GM12878 (cell line): ENCODE measurements at regions not wholly inside any gene's neighbourhood (a gene's known extent, or its start where the extent isn't known, plus 50 kb on each side); places are given as distances from the start of the nearest gene placed in this dataset.

Source experiments
- ATAC-seq: fragments of 200-7000 bp; cut with Tn5 transposase; 3 replicates; pipeline ENCODE4 v1.9.1; 2020; ENCODE audit warnings: mild to moderate bottlenecking, moderate library complexity
- BruUV-seq: library from RNA; stranded (reverse); fragments of 400-500 nt; replicated peaks from 2 replicates; lab custom pipeline; 2021; lab: Mats Ljungman, UMichigan
- CTCF ChIA-PET: fragments of 300-600 bp; sonication (Branson Sonifier 250); formaldehyde crosslinking; extraction: SDS; loops from one replicate; lab custom pipeline; 2021; ENCODE audit warnings: inconsistent platforms; lab: Yijun Ruan, JAX
- POLR2A ChIA-PET: fragments of 350-600 bp; formaldehyde crosslinking; extraction: SDS; loops from one replicate; lab custom pipeline; 2021; ENCODE audit warnings: inconsistent platforms; lab: Charles Lee
- RAD21 ChIA-PET: fragments of 300-600 bp; sonication (Branson Sonifier 250); formaldehyde crosslinking; loops from one replicate; lab custom pipeline; 2023; ENCODE audit warnings: antibody characterized with exemption; ENCODE audit not compliant: unreplicated experiment; lab: Charles Lee
- SMC1A ChIA-PET: fragments of 300-600 bp; sonication (Branson Sonifier 250); formaldehyde crosslinking; loops from one replicate; lab custom pipeline; 2023; ENCODE audit not compliant: unreplicated experiment, uncharacterized antibody; lab: Charles Lee
- DNase-seq: peaks from one replicate; pipeline ENCODE4 v3.0.0-alpha.2; 2011; ENCODE audit warnings: low read depth, low spot score
- FAIRE-seq: peaks from 3 replicates; lab custom pipeline; 2011; peaks lifted over from hg19 to GRCh38; lab: Jason Lieb, UNC
- H2AFZ ChIP-seq: 2 replicates; pipeline ENCODE4 v1.6.0; 2011; ENCODE audit warnings: low read depth, low read length, control low read depth; ENCODE audit not compliant: control insufficient read depth
- H3K27ac ChIP-seq: 2 replicates; pipeline ENCODE4 v1.5.1; 2011; ENCODE audit warnings: control low read depth; ENCODE audit not compliant: control insufficient read depth, insufficient read depth
- H3K27me3 ChIP-seq, 2 experiments: replicated peaks in 1 of 2; 2 replicates each; pipeline versions ENCODE4 v1.6.0 to v1.6.1; 2011; ENCODE audit warnings: low read length in 1 of 2; ENCODE audit not compliant: control insufficient read depth in 2 of 2, insufficient read depth in 2 of 2
- H3K36me3 ChIP-seq, 2 experiments: 2 replicates each; pipeline ENCODE4 v1.5.1; 2011; ENCODE audit warnings: low read length in 1 of 2; ENCODE audit not compliant: control insufficient read depth in 2 of 2, insufficient read depth in 2 of 2
- H3K4me1 ChIP-seq: 2 replicates; pipeline ENCODE4 v1.6.1; 2011; ENCODE audit warnings: mild to moderate bottlenecking, low read length, moderate library complexity, mixed read lengths; ENCODE audit not compliant: control insufficient read depth, insufficient read depth
- H3K4me2 ChIP-seq: 2 replicates; pipeline ENCODE4 v1.6.0; 2011; ENCODE audit warnings: control low read depth; ENCODE audit not compliant: control insufficient read depth, insufficient read depth
- H3K4me3 ChIP-seq: fragments of 200-600 bp; sonication (generic); 2 replicates; pipeline ENCODE4 v1.5.1; 2016
- H3K79me2 ChIP-seq: 2 replicates; pipeline ENCODE4 v1.6.0; 2011; ENCODE audit warnings: low read length; ENCODE audit not compliant: control insufficient read depth, insufficient read depth
- H3K9ac ChIP-seq: 2 replicates; pipeline ENCODE4 v1.8.0; 2011; ENCODE audit warnings: low read length, control low read depth, mixed read lengths; ENCODE audit not compliant: control insufficient read depth, insufficient read depth
- H3K9me3 ChIP-seq: replicated peaks from 3 replicates; pipeline ENCODE4 v1.5.1; 2011; ENCODE audit warnings: mild to moderate bottlenecking, low read length; ENCODE audit not compliant: control insufficient read depth, insufficient read depth
- H4K20me1 ChIP-seq: 2 replicates; pipeline ENCODE4 v1.6.0; 2011; ENCODE audit not compliant: control insufficient read depth, insufficient read depth
- BCL11A ChIP-seq: IDR thresholded peaks from 2 replicates; pipeline ENCODE4 v1.6.1; 2011; ENCODE audit warnings: low read depth, low read length
- CBX3 ChIP-seq: fragments of 200-600 bp; sonication (generic); IDR thresholded peaks from 2 replicates; pipeline ENCODE4 v1.6.1; 2016; ENCODE audit warnings: low read depth, borderline replicate concordance
- EGR1 ChIP-seq, 2 experiments: IDR thresholded peaks; 1 replicate in 1 of 2; 2 replicates in 1 of 2; pipeline ENCODE4 v1.6.1; 2011 to 2012; ENCODE audit warnings: low read depth in 2 of 2, low read length in 2 of 2, borderline replicate concordance in 1 of 2, mild to moderate bottlenecking in 1 of 2, moderate library complexity in 1 of 2
- EZH2 ChIP-seq: IDR thresholded peaks from 2 replicates; pipeline ENCODE4 v1.6.1; 2012; ENCODE audit warnings: low read depth, mild to moderate bottlenecking, control low read depth, inconsistent platforms, low read length, borderline replicate concordance; ENCODE audit not compliant: control insufficient read depth
- FOXM1 ChIP-seq: IDR thresholded peaks from 2 replicates; pipeline ENCODE4 v1.6.1; 2012; ENCODE audit warnings: low read depth, mild to moderate bottlenecking, inconsistent platforms, low read length, moderate library complexity
- GATAD2B ChIP-seq: fragments of 450-650 bp; conservative IDR thresholded peaks from 2 replicates; pipeline ENCODE4 v1.6.1; 2017; ENCODE audit warnings: low read depth, mild to moderate bottlenecking, moderate library complexity
- POU2F2 ChIP-seq: IDR thresholded peaks from 3 replicates; pipeline ENCODE4 v1.6.1; 2011; ENCODE audit warnings: low read depth, mild to moderate bottlenecking, low read length, borderline replicate concordance
- RELB ChIP-seq: fragments of 450-650 bp; IDR thresholded peaks from 2 replicates; pipeline ENCODE4 v1.6.1; 2017; ENCODE audit warnings: low read depth, mild to moderate bottlenecking, moderate library complexity
- TCF12 ChIP-seq: IDR thresholded peaks from 2 replicates; pipeline ENCODE4 v1.6.1; 2011; ENCODE audit warnings: low read depth, mild to moderate bottlenecking, low read length
- WGBS: methylation state at CpG from one replicate; pipeline ENCODE4 v1.1.6; 2016; ENCODE audit warnings: low lambda C conversion rate; ENCODE audit not compliant: insufficient replicate concordance, insufficient coverage; ENCODE audit errors: missing lambda C conversion rate; 5-methylcytosine and 5-hydroxymethylcytosine counted together
- in situ Hi-C: fragments of 300-500 bp; cut with MboI; formaldehyde crosslinking; loops from 9 replicates; pipeline ENCODE4 v1.14.3; 2018; ENCODE audit warnings: mixed read lengths
- intact Hi-C: fragments of 100-400 bp; cut with micrococcal nuclease; formaldehyde crosslinking; loops from one replicate; pipeline ENCODE4 v1.14.2; 2022; ENCODE audit not compliant: unreplicated experiment
- TF ChIP-seq, protein P1 (sequence below): fragments of 450-650 bp; formaldehyde crosslinking; IDR thresholded peaks from 2 replicates; pipeline ENCODE4 v1.4.0; 2020; ENCODE audit warnings: mild to moderate bottlenecking, moderate library complexity

- FAIRE-seq (no peak), ATAC-seq (no peak), DNase-seq (no peak)
- intact Hi-C loops = no loop called here
- Histone ChIP-seq H3K27ac (no peak overlapping the region), H4K20me1 (no peaks in the 10 kb centered on the region), H3K4me3 (no peak overlapping the region), H3K4me2 (no peak overlapping the region), H3K36me3 (no peaks in the 10 kb centered on the region), H3K9me3 (no peaks in the 10 kb centered on the region), H3K9ac (no peak overlapping the region), H2AFZ (no peak overlapping the region), H3K79me2 (no peaks in the 10 kb centered on the region), H3K4me1 (no peaks in the 10 kb centered on the region), H3K27me3 (peaks cover 0 to 2% of the 10 kb centered on the region in 2 experiments; a peak in 1 of 4 replicates)
- ChIA-PET SMC1A (no interaction called here), CTCF (no interaction called here), POLR2A (no interaction called here), RAD21 (no interaction called here)
- in situ Hi-C loops = no loop called here
- WGBS = 32% methylated on average over 4 of the region's 4 CpGs
- no TSS peak for BruUV-seq
- TF ChIP-seq RELB (no peak), GATAD2B (no peak), EGR1 (IDR thresholded peaks at IDR 0.05; ENCODE audit: borderline replicate concordance in 1 of 2, low read depth in 2 of 2, low read length in 2 of 2) (no peak), POU2F2 (no peak), FOXM1 (no peak), EZH2 (no peak), CBX3 (no peak), TCF12 (no peak), BCL11A (no peak)
- TF ChIP-seq, protein P1, sequence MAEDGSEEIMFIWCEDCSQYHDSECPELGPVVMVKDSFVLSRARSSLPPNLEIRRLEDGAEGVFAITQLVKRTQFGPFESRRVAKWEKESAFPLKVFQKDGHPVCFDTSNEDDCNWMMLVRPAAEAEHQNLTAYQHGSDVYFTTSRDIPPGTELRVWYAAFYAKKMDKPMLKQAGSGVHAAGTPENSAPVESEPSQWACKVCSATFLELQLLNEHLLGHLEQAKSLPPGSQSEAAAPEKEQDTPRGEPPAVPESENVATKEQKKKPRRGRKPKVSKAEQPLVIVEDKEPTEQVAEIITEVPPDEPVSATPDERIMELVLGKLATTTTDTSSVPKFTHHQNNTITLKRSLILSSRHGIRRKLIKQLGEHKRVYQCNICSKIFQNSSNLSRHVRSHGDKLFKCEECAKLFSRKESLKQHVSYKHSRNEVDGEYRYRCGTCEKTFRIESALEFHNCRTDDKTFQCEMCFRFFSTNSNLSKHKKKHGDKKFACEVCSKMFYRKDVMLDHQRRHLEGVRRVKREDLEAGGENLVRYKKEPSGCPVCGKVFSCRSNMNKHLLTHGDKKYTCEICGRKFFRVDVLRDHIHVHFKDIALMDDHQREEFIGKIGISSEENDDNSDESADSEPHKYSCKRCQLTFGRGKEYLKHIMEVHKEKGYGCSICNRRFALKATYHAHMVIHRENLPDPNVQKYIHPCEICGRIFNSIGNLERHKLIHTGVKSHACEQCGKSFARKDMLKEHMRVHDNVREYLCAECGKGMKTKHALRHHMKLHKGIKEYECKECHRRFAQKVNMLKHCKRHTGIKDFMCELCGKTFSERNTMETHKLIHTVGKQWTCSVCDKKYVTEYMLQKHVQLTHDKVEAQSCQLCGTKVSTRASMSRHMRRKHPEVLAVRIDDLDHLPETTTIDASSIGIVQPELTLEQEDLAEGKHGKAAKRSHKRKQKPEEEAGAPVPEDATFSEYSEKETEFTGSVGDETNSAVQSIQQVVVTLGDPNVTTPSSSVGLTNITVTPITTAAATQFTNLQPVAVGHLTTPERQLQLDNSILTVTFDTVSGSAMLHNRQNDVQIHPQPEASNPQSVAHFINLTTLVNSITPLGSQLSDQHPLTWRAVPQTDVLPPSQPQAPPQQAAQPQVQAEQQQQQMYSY (CRISPR knock-in tag) = no peak
Observed at GRCh38 chr1:213615226-213615916, 372.4 kb upstream of the PROX1 start.
